ENCODE measurements at regions not wholly inside any gene's neighbourhood (a gene's known extent, or its start where the extent isn't known, plus 50 kb on each side); places are given as distances from the start of the nearest gene placed in this dataset.
A peak's percentile ranks its signal among the peaks of the same experiment; 100 is the strongest.

DNA sequence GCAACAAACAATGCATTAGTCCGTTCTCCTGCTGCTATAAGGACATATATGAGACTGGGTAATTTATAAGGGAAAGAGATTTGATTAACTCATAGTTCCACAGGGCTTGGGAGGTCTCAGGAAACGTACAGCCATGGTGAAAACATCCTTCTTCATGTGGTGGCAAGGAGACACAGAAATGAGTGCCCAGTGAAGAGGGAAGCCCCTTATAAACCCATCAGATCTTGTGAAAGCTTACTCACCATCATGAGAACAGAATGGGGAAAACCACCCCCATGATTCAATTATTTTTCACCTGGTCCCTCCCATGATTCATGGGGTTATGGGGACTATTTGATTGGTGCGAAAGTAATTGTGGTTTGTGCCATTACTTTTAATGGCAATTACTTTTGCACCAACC lies 655.8 kb upstream of the SEMA6A start:
- DNase-seq (ENCODE audit: low read depth) = no peak

DNA sequence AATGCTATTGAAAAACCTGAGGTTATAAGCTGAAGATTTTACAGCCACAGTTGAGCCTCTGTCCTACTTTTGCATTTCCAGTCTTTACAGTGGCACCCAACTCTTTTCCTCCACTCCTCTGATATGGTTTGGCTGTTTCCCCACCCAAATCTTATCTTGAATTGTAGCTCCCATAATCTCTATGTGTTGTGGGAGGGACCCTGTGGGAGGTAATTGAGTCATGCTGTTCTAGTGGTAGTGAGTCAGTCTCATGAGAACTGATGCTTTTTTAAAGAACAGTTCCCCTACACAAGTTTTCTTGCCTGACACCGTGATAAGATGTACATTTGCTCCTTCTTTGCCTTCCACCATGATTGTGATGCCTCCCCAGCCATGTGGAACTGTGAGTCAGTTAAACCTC lies 646.1 kb upstream of the SEMA6A start:
- no peak for DNase-seq (ENCODE audit: low read depth)

DNA sequence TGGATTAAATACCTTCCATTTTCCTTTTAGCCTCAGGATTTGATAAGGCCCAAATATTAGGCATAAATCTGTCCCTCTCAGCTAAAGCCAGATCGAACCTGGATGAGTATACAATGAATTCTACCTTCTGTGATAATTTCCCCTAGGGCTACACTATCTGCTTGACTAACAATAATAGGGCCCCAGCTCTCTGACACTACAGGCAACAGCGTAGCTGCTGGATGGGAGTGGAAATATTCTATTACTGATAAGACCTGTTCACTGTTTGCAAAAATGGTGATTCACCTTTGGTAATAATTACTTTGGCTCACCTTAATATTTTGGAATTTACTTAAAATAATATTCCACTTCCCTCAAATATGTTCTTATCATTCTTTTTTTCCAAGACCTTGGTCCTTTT lies 644.2 kb upstream of the SEMA6A start:
- no peak for DNase-seq (ENCODE audit: low read depth)

DNA sequence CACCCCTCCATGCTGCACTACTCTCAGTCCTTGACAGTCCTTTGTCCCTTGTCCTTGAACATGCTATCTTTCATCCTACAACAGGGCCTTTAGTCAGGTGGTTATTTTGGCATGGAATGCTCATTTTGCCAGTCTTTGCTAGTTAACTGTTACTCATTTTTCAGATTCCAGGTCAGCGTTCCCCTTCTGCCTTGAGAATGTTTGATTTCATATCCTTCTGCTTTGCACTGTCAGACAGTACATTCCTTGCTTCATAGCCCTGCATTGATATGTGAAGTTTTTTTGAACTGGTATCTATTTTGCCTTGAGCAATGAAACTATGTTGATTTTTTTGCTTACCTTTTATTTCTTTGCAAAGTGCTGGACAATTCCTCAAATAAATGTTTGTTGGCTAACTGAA lies 638.2 kb upstream of the SEMA6A start:
- DNase-seq (ENCODE audit: low read depth) = no peak

DNA sequence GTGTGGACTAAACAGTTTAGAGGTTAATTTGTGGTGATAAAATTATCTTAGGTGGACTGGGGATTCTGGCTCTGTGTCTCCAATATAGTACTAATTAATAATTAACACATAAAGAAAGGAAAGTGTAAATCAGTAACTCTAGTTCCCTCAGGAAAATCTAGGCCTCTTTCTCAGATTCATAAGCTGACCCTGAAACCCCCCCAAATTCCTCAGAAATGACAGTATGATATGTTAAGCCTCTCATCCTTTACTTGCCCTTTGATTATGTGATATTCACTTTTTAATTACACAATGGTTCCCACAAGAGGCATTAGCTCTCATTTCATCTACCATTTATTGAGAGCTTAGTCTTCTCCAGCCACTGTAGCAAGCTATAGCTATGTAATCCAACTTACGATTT lies 636.2 kb upstream of the SEMA6A start:
- DNase-seq (ENCODE audit: low read depth) = no peak

DNA sequence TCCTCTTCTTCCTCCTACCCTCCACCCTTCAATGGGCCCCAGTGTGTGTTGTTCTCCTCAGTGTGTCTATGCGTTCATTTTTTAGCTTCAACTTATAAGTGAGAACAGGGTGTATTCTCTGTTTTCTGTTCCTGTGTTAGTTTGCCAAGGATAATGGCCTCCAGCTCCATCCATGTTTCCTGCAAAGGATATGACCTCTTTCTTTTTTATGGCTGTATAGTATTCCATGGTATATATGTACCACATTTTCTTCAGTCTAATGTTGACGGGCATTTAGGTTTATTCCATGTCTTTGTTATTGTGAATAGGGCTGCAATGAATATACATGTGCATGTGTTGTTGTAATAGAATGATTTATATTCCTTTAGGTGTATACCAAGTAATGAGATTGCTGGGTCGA lies 634.9 kb upstream of the SEMA6A start:
- no peak for DNase-seq (ENCODE audit: low read depth)

DNA sequence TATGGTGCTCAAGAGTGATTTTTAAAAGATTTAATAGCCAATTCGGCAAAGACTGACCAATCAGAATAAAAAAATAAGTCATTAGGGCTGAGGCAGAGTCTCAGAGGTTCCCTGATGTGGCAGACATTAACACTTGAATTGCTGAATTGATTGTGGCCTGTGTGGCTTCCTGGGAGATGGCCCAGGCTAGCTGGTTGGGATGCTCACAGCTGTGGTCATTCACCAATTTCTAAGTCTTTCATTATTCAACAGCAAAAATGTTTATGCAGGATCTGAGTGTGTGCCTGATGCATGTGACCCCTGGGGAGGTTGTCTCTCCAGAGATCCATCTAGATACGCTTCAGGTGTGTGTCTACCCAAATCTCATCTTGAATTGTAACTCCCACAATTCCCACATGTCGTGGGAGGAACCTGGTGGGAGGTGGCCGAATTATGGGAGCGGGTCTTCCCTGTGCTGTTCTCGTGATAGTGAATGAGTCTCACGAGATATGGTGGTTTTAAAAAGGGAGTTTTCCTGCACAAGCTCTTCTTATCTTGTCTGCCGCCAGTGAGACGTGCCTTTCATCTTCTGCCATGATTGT lies 632.6 kb upstream of the SEMA6A start:
- no peak for DNase-seq (ENCODE audit: low read depth)

DNA sequence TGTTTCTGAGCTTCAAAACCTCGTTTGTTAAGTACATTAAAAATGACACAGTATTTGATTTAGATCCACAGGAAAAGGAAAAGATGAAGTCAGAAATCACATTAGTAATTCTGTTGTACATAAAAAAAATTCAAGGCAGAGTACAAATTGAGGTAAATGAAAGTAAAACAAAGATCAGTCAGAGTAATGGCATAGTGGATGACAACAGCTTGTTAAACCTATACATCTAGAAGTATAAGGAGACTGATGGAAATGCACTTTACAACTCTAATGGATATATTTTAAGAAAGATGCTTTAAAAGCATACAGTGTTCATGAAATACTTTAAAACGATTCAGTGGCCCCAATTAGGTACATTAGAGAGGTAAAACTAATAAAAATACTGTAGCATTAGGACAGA lies 631.3 kb upstream of the SEMA6A start:
- no peak for DNase-seq (ENCODE audit: low read depth)

DNA sequence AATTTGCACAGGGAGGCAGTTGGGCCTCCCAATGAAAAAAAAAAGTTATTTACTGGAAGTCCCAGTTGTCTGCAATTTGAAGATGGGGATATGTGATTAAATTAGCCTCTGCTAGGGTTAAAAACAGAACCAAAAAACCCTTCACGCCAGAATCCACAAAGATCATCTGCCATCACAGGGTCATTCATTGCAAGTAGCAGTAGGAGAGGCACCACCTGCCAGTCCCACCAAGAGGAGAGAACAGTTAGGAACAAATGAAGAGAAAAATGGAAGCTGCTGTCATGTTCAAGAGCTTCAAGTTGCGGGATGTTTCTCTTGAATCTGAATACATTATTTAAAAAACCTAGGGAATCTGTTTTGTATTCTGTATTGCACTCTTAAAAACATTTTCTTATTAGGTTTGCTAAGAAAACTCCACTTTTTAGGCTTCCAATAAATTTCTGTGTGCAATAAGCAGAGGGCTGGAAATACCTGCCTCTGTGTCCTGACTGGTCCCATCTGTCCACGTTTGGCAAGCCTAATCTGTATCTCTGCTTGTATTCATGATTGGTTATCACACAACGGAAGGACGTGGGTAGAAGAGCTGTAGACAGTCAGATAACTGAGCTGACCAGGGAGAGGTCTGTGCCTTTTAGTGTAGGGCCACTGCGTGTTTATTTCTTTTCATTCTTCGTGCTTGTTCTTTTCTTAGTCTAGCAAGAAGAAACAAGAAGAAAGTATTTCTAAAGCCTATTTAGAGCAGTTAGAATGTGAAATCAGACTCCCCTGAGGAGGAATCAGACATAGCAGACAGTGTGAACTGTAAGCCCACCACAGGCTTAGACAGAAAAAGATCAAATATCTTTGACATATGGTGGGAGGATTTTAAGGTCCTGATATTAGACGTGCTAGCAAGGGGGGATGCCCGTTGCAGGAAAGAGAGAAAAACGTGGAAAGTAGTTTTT lies 630.6 kb upstream of the SEMA6A start:
- no peak for DNase-seq (ENCODE audit: low read depth)

DNA sequence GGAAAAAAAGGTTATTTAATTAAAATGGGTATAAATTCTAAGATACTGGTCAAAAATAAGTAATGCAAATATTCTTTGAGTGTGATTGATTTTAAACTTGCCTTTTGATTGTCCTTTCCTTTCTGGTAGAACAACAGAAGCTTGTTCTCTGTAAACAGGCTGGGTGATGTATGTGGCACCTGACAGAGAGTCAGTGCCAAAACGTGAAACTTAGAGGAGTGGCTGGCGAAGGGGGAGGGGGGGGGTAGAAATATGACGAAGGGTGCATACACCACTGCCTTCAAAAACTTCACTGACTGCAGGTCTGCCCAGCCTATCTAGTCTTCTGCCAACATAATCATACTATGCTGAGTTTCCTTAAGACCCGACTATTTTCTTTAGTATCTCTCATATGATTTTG lies 629.8 kb upstream of the SEMA6A start:
- DNase-seq (ENCODE audit: low read depth) = no peak

DNA sequence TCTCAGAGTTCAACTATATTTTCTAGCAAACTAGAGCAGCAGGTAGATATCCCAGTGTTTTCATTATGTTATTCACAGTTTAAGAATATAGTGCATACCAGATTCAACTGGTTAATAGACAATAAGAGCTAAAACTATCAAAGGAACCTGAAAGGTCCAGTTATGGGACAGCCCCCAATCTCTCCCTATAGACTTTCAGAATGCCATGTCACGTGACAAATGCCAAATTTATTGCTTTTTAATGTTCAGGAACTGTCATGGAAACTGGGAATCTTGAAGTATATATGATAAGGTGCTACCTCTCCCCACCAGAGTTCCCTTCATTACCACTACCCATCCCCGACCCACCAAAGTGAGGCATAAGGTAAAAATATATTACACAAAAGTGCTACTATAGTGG lies 629.0 kb upstream of the SEMA6A start:
- DNase-seq (ENCODE audit: low read depth) = no peak

DNA sequence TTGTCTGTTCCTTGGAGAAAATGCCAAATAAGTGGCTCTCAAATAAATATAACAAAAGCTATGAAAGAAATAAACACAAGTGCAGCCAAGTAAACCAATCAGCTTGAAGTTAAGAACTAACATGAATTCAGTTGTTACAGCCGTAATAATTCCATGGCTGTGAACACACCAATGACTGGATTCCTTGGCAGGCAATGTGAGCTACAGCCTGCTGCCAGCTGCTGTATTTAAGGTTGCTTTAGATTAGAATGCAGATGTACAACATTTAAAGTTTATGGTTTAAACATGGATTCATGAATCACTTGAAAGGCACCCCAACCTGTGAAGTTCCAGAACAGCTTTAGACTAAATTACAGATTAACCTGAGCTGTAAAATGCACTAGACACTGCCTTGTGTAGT lies 626.4 kb upstream of the SEMA6A start:
- DNase-seq (ENCODE audit: low read depth) = peak; percentile 14

DNA sequence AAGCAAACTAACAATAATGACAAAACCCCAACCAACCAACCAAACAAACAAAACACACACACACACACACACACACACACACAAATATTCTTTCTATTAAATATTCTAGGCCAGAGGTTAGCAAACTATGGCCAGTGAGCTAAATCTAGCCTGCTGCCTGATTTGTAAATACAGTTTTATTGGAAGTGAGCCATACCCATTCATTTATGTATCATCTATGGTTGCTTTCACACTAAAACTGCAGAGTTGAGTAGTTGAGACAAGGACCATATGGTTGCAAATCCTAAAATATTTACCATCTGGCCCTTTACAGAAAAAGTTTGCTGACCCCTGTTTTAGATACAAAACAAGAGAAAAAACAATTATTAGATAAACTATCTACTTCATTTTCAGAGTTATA lies 620.5 kb upstream of the SEMA6A start:
- no peak for DNase-seq (ENCODE audit: low read depth)

DNA sequence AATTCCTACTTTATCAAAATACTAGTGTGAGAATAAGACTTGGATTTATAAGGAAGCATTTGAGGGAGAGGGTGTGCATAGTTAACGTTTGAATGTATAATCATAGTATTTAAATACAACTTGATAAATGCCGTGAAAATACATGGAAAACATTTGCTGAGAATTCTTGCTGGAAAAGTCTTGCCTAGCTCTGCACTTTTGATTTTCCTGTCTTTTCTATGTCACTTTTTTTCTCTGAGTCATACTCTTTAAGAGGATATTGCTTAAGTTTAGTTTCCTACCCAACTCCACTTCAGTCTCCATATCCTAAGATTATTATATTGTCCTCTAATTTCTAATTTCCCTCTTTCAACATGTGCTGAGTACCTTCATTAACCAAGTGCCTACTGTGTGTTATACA lies 616.6 kb upstream of the SEMA6A start:
- no peak for DNase-seq (ENCODE audit: low read depth)

DNA sequence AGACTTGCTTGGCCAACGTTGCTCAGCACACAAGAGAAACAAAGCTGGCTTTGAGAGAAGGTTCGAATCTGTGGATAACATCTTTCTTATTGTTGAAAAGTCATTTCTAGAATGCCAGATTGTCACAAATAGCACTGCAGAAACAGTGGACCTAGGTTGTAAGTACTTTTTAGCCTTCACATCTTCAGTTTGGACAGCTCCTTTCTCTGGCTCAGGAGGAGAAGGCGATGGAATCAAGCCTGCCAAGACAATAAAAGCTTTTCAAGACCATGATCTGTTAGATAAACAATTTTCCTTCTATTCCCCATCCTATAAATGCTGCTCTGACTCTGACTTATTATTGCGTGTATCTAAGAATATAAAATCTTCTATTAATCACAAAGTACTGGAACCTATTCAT lies 615.2 kb upstream of the SEMA6A start:
- no peak for DNase-seq (ENCODE audit: low read depth)

DNA sequence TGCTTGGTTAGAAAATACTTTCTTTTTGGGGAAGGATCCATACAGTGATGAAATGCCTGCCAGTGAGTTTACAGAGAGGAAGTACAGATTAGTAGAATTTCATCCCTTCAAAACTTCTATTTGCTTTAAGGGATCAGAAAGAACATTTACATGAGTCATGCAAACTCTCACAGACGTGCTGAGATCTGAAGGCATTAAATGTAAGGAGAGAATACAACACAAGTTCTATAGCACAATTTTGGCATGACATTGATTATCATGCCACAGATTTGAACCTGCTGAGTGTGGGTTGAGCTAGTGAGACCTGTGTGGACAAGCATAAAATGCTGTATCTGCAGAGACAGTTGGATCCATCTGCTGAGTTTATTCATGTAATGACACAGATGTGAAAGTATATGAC lies 613.6 kb upstream of the SEMA6A start:
- no peak for DNase-seq (ENCODE audit: low read depth)

DNA sequence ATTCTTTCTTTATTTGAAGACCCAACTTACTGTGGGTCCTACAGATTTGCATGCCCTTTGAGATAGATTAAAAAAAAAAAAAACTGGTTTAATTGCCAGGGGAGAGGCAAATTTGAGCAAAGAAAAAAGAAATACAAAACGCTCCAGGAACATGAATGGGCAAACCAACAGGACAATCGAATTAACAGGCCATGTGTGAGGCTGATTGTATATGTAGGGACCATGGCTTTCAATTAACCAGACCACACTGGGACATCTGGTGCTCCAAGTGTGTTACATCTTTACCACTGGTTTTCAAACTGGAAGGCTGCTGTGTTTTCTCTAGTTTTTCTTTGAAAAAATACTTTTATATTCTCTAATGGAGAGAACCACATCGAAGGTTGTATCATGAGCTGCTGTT lies 612.1 kb upstream of the SEMA6A start:
- no peak for DNase-seq (ENCODE audit: low read depth)

DNA sequence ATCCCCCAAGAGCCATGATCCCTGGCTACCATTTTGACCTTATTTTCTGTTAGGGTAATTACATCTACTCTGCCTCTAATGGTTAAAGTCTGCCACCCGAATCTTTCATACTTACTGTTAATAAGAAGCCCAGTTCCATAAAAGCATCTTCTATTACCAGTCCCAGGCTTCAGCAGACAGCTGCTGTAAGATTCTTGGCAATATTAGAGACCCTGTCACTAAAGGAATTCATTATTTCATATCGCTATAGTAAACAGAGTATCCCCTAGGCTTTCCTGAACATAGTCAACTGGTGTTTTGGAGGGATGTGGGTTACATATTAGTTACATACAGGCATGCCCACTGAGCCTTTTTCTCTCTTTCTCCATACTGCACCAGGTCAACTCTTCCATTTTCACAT lies 608.7 kb upstream of the SEMA6A start:
- DNase-seq (ENCODE audit: low read depth) = no peak

DNA sequence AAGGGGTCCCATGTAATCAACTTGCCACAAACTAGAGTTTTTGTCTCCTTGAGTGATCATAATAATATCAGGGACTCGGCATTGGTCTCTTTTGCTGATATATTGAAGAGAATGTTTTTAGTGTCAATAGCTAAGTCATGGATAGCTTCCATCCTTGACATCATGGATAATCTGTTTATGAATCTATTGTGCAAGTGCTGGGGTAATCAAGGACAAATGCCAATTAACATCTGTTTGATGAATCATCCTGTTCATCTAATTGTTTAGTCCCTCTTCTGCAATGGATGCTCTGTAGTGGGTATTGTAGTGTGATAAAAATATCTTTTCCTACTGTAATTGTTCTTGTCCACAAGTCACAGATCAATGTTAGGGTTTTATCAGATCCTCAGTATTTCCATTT lies 607.5 kb upstream of the SEMA6A start:
- DNase-seq (ENCODE audit: low read depth) = no peak

DNA sequence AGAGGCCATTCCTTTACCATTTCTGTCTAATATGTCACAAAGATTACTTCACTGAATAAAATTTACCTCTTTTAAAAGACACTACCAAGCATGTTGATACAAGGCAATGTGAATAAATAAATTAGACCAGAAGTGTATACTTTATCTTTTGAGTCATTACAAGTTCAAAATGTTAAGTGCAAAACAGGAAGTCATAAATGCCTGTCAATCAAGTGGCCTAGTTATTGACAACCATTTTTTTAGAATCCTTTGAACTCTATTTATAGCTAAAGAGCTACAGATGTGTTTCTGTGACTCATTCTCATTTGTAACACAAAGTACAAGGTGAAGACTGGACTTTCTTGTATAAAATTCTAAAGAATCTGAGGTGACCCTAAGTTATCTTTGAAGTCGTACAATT lies 602.7 kb upstream of the SEMA6A start:
- DNase-seq (ENCODE audit: low read depth) = no peak

DNA sequence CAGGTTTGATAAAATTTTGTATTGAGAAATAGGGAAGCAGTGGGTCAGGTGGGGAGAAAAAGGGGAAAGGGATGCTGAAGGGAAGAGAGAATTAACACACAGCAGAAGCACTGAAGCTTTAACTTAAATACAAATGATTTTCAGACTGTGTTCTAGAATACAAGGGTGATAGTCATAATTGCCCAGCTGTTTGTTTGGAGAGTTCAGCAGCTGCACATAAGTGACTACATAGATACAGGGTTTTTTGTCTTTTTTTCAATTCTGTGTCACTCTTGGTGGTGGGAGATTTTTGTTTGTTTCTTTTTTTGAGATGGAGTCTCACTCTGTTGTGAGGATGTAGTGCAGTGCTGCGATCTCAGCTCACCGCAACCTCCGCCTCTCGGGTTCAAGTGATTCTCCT lies 590.4 kb upstream of the SEMA6A start:
- DNase-seq (ENCODE audit: low read depth) = no peak

DNA sequence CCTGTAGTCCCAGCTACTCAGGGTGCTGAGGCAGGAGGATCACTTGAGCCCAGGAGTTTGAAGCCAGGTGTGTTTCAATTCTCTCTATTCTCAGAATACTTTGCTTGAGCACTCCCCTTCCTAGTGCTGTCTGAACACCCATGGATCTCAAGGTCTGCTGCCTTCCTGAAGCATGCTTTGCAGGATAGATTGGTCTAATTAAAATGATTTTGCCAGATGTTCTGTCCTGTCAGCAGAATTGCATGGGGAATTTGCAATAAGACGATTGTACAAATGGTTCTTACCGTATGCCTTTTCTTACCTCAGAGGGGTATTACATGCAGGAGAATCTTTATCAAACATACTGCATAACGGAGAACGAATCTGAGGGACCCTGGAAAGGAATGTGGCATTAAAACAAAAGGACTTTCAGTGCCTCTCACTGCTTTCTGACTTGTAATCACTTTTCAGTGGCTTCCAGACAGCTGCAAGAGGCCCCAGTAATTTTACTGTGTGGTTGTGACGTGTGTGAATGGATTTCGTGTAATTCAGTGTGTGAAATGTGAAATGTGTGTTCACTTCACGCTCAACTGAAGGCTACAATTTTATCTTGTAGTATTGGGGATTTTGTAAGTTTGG lies 587.2 kb upstream of the SEMA6A start:
- no peak for DNase-seq (ENCODE audit: low read depth)

DNA sequence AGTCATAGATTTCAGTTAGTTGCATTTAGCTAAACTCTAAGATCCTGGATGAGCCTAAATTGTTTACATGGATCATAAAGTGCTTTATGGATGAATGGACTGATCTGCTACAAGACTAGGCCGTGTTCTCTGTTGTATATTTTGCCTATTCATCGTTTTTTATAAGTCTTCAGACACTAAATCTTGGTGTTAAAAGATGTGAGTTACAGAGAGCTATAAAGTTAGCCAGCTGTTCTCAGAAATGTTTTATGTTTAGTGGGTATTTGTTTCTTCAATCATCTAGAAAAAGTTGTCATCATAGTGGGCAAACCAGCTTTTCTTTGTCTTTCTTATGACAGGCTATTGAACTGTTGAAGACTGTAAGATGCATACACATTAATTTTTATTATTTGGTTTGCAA lies 585.8 kb upstream of the SEMA6A start:
- DNase-seq (ENCODE audit: low read depth) = no peak
